ENCODE measurements at regions not wholly inside any gene's neighbourhood (a gene's known extent, or its start where the extent isn't known, plus 50 kb on each side); places are given as distances from the start of the nearest gene placed in this dataset.
A peak's percentile ranks its signal among the peaks of the same experiment; 100 is the strongest.
"Not testable (repeated sequence)": the region's sequence is repeated elsewhere in the genome, so short reads cannot be mapped to it uniquely, and the experiment has no call there.

- peak; percentile 48 for TF ChIP-seq CTCF (IDR thresholded peaks at IDR 0.05; ENCODE audit: insufficient read depth, low read length, poor library complexity, severe bottlenecking)
- Histone ChIP-seq H3K4me3 (ENCODE audit: low read depth, low read length) (no peak overlapping the region), H3K27me3 (ENCODE audit: control insufficient read depth, insufficient read depth, low read length) (no peaks in the 10 kb centered on the region), H3K36me3 (ENCODE audit: control insufficient read depth, insufficient read depth, low read length) (no peaks in the 10 kb centered on the region)
- DNase-seq (ENCODE audit: low read depth), result no peak
Observed at GRCh38 chr14:106308839-106309389, 782.5 kb downstream of the TMEM121 start.

DNA sequence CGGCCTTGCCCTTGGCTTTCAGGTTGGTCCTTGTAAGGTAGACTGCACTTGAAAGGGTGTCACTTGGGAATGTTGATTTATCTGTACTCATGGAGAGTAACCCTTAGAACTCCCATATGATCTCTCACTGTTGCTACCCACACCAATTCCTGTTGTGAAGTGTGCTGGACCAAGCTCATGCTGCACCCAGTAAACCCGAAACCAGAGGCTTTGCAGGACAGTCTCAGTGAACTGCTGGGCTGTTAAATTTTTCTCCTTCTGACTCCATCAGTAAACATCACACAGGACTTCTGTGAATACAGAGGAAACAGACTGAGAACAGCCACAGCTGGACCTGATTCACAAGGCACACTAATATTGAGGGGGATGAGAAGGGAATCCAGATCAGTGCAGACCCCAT lies 783.0 kb downstream of the TMEM121 start:
- Histone ChIP-seq H3K27me3 (ENCODE audit: control insufficient read depth, insufficient read depth, low read length) (no peaks in the 10 kb centered on the region), H3K36me3 (ENCODE audit: control insufficient read depth, insufficient read depth, low read length) (no peaks in the 10 kb centered on the region), H3K4me3 (ENCODE audit: low read depth, low read length) (no peak overlapping the region)
- DNase-seq (ENCODE audit: low read depth), result no peak
- TF ChIP-seq CTCF (IDR thresholded peaks at IDR 0.05; ENCODE audit: insufficient read depth, low read length, poor library complexity, severe bottlenecking), result no peak

DNA sequence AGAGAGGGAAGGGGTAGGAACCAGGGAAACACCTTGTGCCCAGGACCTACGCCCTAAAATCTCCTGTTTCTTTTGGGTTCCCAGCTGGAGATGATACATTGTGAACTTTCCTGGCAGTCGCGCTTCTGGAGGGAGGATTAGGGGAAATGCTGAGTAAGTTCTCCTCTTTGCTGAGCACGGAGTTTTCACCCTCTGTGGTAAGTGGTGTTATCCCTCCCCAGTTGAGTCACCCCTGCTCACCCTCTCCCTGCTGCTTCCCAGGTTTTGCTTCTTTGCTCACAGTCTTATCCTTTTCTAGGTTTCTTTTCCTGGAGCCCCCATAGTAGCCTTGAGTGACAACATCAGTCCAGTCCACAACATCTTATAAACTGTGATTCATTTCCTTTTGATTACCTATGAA lies 789.1 kb downstream of the TMEM121 start:
- no peak for DNase-seq (ENCODE audit: low read depth)
- TF ChIP-seq CTCF (IDR thresholded peaks at IDR 0.05; ENCODE audit: insufficient read depth, low read length, poor library complexity, severe bottlenecking), result no peak
- H3K36me3 ChIP-seq (ENCODE audit: control insufficient read depth, insufficient read depth, low read length), result no peaks in the 10 kb centered on the region
- no peaks in the 10 kb centered on the region for H3K27me3 ChIP-seq (ENCODE audit: control insufficient read depth, insufficient read depth, low read length)
- H3K4me3 ChIP-seq (ENCODE audit: low read depth, low read length), result no peak overlapping the region

DNA sequence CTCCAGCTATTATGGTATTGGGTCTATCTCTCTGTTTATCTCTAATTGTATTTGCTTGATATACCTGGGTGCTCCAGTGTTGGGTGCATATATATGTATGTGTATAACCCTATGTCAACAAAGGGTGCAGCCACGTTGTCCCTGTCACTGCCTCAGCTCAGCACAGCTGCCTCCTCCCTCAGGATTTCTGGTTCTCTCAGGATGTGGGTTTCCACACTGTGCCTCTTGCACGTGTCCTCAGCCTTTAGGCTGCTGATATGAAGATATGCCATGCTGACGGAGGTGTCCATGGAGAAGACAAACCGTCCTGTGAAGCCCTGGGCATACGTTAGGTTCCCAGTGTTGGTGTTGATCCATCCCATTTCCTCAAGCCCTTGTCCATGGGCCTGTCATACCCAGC lies 791.2 kb downstream of the TMEM121 start:
- no peaks in the 10 kb centered on the region for H3K36me3 ChIP-seq (ENCODE audit: control insufficient read depth, insufficient read depth, low read length)
- no peak for DNase-seq (ENCODE audit: low read depth)

DNA sequence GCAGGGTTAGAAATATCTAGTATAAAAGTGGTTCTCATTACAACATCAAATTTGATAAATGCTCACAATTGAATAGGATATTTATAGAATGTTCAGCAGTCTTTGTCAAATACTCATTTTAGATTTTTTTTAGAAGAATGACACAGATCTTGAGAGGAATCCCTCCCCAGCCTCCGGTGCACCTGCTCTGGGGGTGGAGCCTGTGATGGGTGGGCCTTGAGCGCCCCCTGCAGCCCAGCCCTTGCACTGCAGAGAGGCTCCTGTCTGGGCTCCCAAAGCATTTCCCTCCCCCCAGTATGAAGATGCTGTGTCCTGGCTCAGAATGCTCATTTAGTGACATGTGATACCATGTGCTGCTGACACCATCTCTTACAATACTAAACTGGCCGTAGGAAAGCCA lies 792.3 kb downstream of the TMEM121 start:
- no peaks in the 10 kb centered on the region for H3K36me3 ChIP-seq (ENCODE audit: control insufficient read depth, insufficient read depth, low read length)
- TF ChIP-seq CTCF (IDR thresholded peaks at IDR 0.05; ENCODE audit: insufficient read depth, low read length, poor library complexity, severe bottlenecking), result no peak
- no peak for DNase-seq (ENCODE audit: low read depth)
- no peak overlapping the region for H3K4me3 ChIP-seq (ENCODE audit: low read depth, low read length)
- H3K27me3 ChIP-seq (ENCODE audit: control insufficient read depth, insufficient read depth, low read length), result no peaks in the 10 kb centered on the region

More for the DNA sequence above, 791.2 kb downstream of the TMEM121 start:
- Histone ChIP-seq H3K27me3 (ENCODE audit: control insufficient read depth, insufficient read depth, low read length) (no peaks in the 10 kb centered on the region), H3K4me3 (ENCODE audit: low read depth, low read length) (no peak overlapping the region)
- no peak for TF ChIP-seq CTCF (IDR thresholded peaks at IDR 0.05; ENCODE audit: insufficient read depth, low read length, poor library complexity, severe bottlenecking)

- not testable (repeated sequence) for H3K4me3 ChIP-seq (ENCODE audit: low read depth, low read length); H3K36me3 ChIP-seq (ENCODE audit: control insufficient read depth, insufficient read depth, low read length); H3K27me3 ChIP-seq (ENCODE audit: control insufficient read depth, insufficient read depth, low read length); DNase-seq (ENCODE audit: low read depth)
Observed at GRCh38 chr14:106323970-106324369, 797.6 kb downstream of the TMEM121 start.
